Stimulated activated CD8-positive, alpha-beta memory T cell treated with anti-CD3 and anti-CD28 coated beads, Interleukin-2, amount 100 ng/mL, for 48 hours (primary cell): ENCODE measurements at regions not wholly inside any gene's neighbourhood (a gene's known extent, or its start where the extent isn't known, plus 50 kb on each side); places are given as distances from the start of the nearest gene placed in this dataset.

Experiments
- DNase-seq, 2 donors: peaks; one replicate each; pipeline ENCODE4 v3.0.0-alpha.2; 2020; ENCODE audit warnings: low read depth in 2 of 2

GRCh38 chr18:2304378-2305175 lies 266.7 kb downstream of the METTL4 start:
- DNase-seq, result no peak

- no peak for DNase-seq
Observed at GRCh38 chr18:2306606-2307005, 264.7 kb downstream of the METTL4 start.

GRCh38 chr18:2310886-2311285 lies 260.4 kb downstream of the METTL4 start:
- no peak for DNase-seq

- no peak for DNase-seq
Observed at GRCh38 chr18:2312440-2312839, 258.9 kb downstream of the METTL4 start.

- no peak for DNase-seq
Observed at GRCh38 chr18:2313332-2313731, 258.0 kb downstream of the METTL4 start.

- DNase-seq, result no peak
Observed at GRCh38 chr18:2316082-2316750, 255.1 kb downstream of the METTL4 start.

- no peak for DNase-seq
Observed at GRCh38 chr18:2316751-2317696, 254.3 kb downstream of the METTL4 start.

GRCh38 chr18:2324459-2324858 lies 246.8 kb downstream of the METTL4 start:
- no peak for DNase-seq

- DNase-seq, result no peak
Observed at GRCh38 chr18:2325308-2325849, 245.9 kb downstream of the METTL4 start.

GRCh38 chr18:2325933-2326332 lies 245.4 kb downstream of the METTL4 start:
- DNase-seq, result no peak

GRCh38 chr18:2326999-2327398 lies 244.3 kb downstream of the METTL4 start:
- DNase-seq, result no peak

GRCh38 chr18:2330764-2331163 lies 240.5 kb downstream of the METTL4 start:
- no peak for DNase-seq

- DNase-seq, result no peak
Observed at GRCh38 chr18:2331491-2331890, 239.8 kb downstream of the METTL4 start.

GRCh38 chr18:2336690-2337392 lies 234.5 kb downstream of the METTL4 start:
- no peak for DNase-seq

- peak in 1 of 2 donors; percentile 39 for DNase-seq
Observed at GRCh38 chr18:2337552-2338141, 233.7 kb downstream of the METTL4 start.

- DNase-seq, result no peak
Observed at GRCh38 chr18:2338601-2339000, 232.7 kb downstream of the METTL4 start.

- DNase-seq, result no peak
Observed at GRCh38 chr18:2340335-2340734, 231.0 kb downstream of the METTL4 start.

- DNase-seq, result no peak
Observed at GRCh38 chr18:2348003-2348402, 223.3 kb downstream of the METTL4 start.

GRCh38 chr18:2351126-2351850 lies 220.0 kb downstream of the METTL4 start:
- DNase-seq, result no peak

GRCh38 chr18:2354292-2354691 lies 217.0 kb downstream of the METTL4 start:
- no peak for DNase-seq
